ENCODE measurements at regions not wholly inside any gene's neighbourhood (a gene's known extent, or its start where the extent isn't known, plus 50 kb on each side); places are given as distances from the start of the nearest gene placed in this dataset.

GRCh38 chr20:58075586-58076345 lies 152.7 kb downstream of the ANKRD60 start:
- peaks cover 17% of the 10 kb centered on the region for H3K27me3 Mint-ChIP-seq (ENCODE audit: low read depth)
- no peaks in the 10 kb centered on the region for H3K9me3 Mint-ChIP-seq
- CTCF ChIA-PET = interaction anchor here (1.0 to 1.3 kb wide), 2 partner anchors 11 to 422 kb away, joined by 3 to 7 read pairs; no protein-coding TSS in a partner anchor
- H3K4me3 Mint-ChIP-seq = no peak overlapping the region
- peaks cover 8% of the 10 kb centered on the region for H3K4me1 Mint-ChIP-seq (ENCODE audit: low read depth)
- H3K27ac Mint-ChIP-seq = no peak overlapping the region
- H3K36me3 Mint-ChIP-seq (ENCODE audit: low read depth) = no peaks in the 10 kb centered on the region
- no peak for DNase-seq
- intact Hi-C loops (cut with micrococcal nuclease) = no loop called here

- no peak for DNase-seq
- Mint-ChIP-seq H3K9me3 (no peaks in the 10 kb centered on the region), H3K4me3 (no peak overlapping the region), H3K4me1 (ENCODE audit: low read depth) (peaks cover 8% of the 10 kb centered on the region), H3K27ac (no peak overlapping the region), H3K36me3 (ENCODE audit: low read depth) (no peaks in the 10 kb centered on the region), H3K27me3 (ENCODE audit: low read depth) (peaks cover 19% of the 10 kb centered on the region)
- CTCF ChIA-PET = no interaction called here
- intact Hi-C loops (cut with micrococcal nuclease) = no loop called here
Measured at GRCh38 chr20:58073945-58074856, 154.3 kb downstream of the ANKRD60 start.

- no peak overlapping the region for H3K27ac Mint-ChIP-seq
- DNase-seq = no peak
- intact Hi-C loops (cut with micrococcal nuclease) = no loop called here
- CTCF ChIA-PET = interaction anchor here (1.3 kb wide), 1 partner anchor 15 kb away, joined by 4 read pairs; no protein-coding TSS in a partner anchor
- H3K4me1 Mint-ChIP-seq (ENCODE audit: low read depth) = peaks cover 8% of the 10 kb centered on the region
- H3K4me3 Mint-ChIP-seq = no peak overlapping the region
- H3K36me3 Mint-ChIP-seq (ENCODE audit: low read depth) = no peaks in the 10 kb centered on the region
- no peaks in the 10 kb centered on the region for H3K9me3 Mint-ChIP-seq
- H3K27me3 Mint-ChIP-seq (ENCODE audit: low read depth) = peaks cover 17% of the 10 kb centered on the region
Measured at GRCh38 chr20:58072695-58073671, 155.5 kb downstream of the ANKRD60 start.

- no peaks in the 10 kb centered on the region for H3K36me3 Mint-ChIP-seq (ENCODE audit: low read depth)
- peaks cover 15% of the 10 kb centered on the region for H3K27me3 Mint-ChIP-seq (ENCODE audit: low read depth)
- CTCF ChIA-PET = interaction anchor here (1.3 kb wide), 1 partner anchor 16 kb away, joined by 4 read pairs; no protein-coding TSS in a partner anchor
- DNase-seq = no peak
- no peaks in the 10 kb centered on the region for H3K9me3 Mint-ChIP-seq
- H3K4me1 Mint-ChIP-seq (ENCODE audit: low read depth) = peaks cover 8% of the 10 kb centered on the region
- H3K4me3 Mint-ChIP-seq = no peak overlapping the region
- H3K27ac Mint-ChIP-seq = no peak overlapping the region
- intact Hi-C loops (cut with micrococcal nuclease) = no loop called here
Measured at GRCh38 chr20:58071991-58072390, 156.5 kb downstream of the ANKRD60 start.

GRCh38 chr20:58071298-58071697 lies 157.2 kb downstream of the ANKRD60 start:
- H3K36me3 Mint-ChIP-seq (ENCODE audit: low read depth) = no peaks in the 10 kb centered on the region
- no peak overlapping the region for H3K4me3 Mint-ChIP-seq
- H3K9me3 Mint-ChIP-seq = no peaks in the 10 kb centered on the region
- H3K27me3 Mint-ChIP-seq (ENCODE audit: low read depth) = peaks cover 15% of the 10 kb centered on the region
- no peak overlapping the region for H3K27ac Mint-ChIP-seq
- intact Hi-C loops (cut with micrococcal nuclease) = no loop called here
- CTCF ChIA-PET = interaction anchor here (1.3 kb wide), 1 partner anchor 16 kb away, joined by 4 read pairs; no protein-coding TSS in a partner anchor
- DNase-seq = no peak
- peaks cover 8% of the 10 kb centered on the region for H3K4me1 Mint-ChIP-seq (ENCODE audit: low read depth)

GRCh38 chr20:58070664-58071196 lies 157.7 kb downstream of the ANKRD60 start:
- intact Hi-C loops (cut with micrococcal nuclease) = no loop called here
- Mint-ChIP-seq H3K36me3 (ENCODE audit: low read depth) (no peaks in the 10 kb centered on the region), H3K4me3 (no peak overlapping the region), H3K9me3 (no peaks in the 10 kb centered on the region), H3K27me3 (ENCODE audit: low read depth) (peaks cover 15% of the 10 kb centered on the region), H3K27ac (no peak overlapping the region), H3K4me1 (ENCODE audit: low read depth) (peaks cover 8% of the 10 kb centered on the region)
- CTCF ChIA-PET = interaction anchor here (0.7 kb wide), 1 partner anchor 108 kb away, joined by 4 read pairs; no protein-coding TSS in a partner anchor
- DNase-seq = no peak

GRCh38 chr20:58069796-58070663 lies 158.4 kb downstream of the ANKRD60 start:
- H3K4me1 Mint-ChIP-seq (ENCODE audit: low read depth) = peaks cover 7% of the 10 kb centered on the region
- CTCF ChIA-PET = interaction anchor here (0.7 kb wide), 1 partner anchor 109 kb away, joined by 4 read pairs; no protein-coding TSS in a partner anchor

GRCh38 chr20:58069207-58069606 lies 159.2 kb downstream of the ANKRD60 start:
- CTCF ChIA-PET = no interaction called here
- Mint-ChIP-seq H3K27me3 (ENCODE audit: low read depth) (peaks cover 17% of the 10 kb centered on the region), H3K4me3 (no peak overlapping the region), H3K4me1 (ENCODE audit: low read depth) (peaks cover 4% of the 10 kb centered on the region), H3K36me3 (ENCODE audit: low read depth) (no peaks in the 10 kb centered on the region), H3K27ac (no peak overlapping the region), H3K9me3 (no peaks in the 10 kb centered on the region)
- DNase-seq = no peak
- intact Hi-C loops (cut with micrococcal nuclease) = no loop called here

More at GRCh38 chr20:58069796-58070663, 158.4 kb downstream of the ANKRD60 start:
- intact Hi-C loops (cut with micrococcal nuclease) = no loop called here
- Mint-ChIP-seq H3K4me3 (no peak overlapping the region), H3K27ac (no peak overlapping the region), H3K9me3 (no peaks in the 10 kb centered on the region), H3K36me3 (ENCODE audit: low read depth) (no peaks in the 10 kb centered on the region), H3K27me3 (ENCODE audit: low read depth) (peaks cover 16% of the 10 kb centered on the region)
- DNase-seq = no peak

GRCh38 chr20:58065508-58066361 lies 162.7 kb downstream of the ANKRD60 start:
- no peaks in the 10 kb centered on the region for H3K4me1 Mint-ChIP-seq (ENCODE audit: low read depth)
- intact Hi-C loops (cut with micrococcal nuclease) = no loop called here
- H3K36me3 Mint-ChIP-seq (ENCODE audit: low read depth) = no peaks in the 10 kb centered on the region
- CTCF ChIA-PET = no interaction called here
- H3K4me3 Mint-ChIP-seq = no peak overlapping the region
- no peak for DNase-seq
- H3K9me3 Mint-ChIP-seq = peaks cover 9% of the 10 kb centered on the region
- H3K27ac Mint-ChIP-seq = no peak overlapping the region
- H3K27me3 Mint-ChIP-seq (ENCODE audit: low read depth) = peaks cover 6% of the 10 kb centered on the region

GRCh38 chr20:58064411-58065010 lies 163.9 kb downstream of the ANKRD60 start:
- CTCF ChIA-PET = no interaction called here
- H3K4me3 Mint-ChIP-seq = no peak overlapping the region
- intact Hi-C loops (cut with micrococcal nuclease) = no loop called here
- no peaks in the 10 kb centered on the region for H3K4me1 Mint-ChIP-seq (ENCODE audit: low read depth)
- H3K36me3 Mint-ChIP-seq (ENCODE audit: low read depth) = no peaks in the 10 kb centered on the region
- DNase-seq = no peak
- H3K9me3 Mint-ChIP-seq = peaks cover 9% of the 10 kb centered on the region
- H3K27me3 Mint-ChIP-seq (ENCODE audit: low read depth) = peaks cover 6% of the 10 kb centered on the region
- H3K27ac Mint-ChIP-seq = no peak overlapping the region
